ENCODE measurements at regions not wholly inside any gene's neighbourhood (a gene's known extent, or its start where the extent isn't known, plus 50 kb on each side); places are given as distances from the start of the nearest gene placed in this dataset.

GRCh38 chr2:16266571-16266970 is 326.2 kb downstream of the MYCN start:
- Histone ChIP-seq H3K9me2 (replicated peaks; ENCODE audit: low read depth, low read length) (no peaks in the 10 kb centered on the region), H3K9me3 (ENCODE audit: insufficient read depth, low read depth, low read length) (no peaks in the 10 kb centered on the region), H3K36me3 (ENCODE audit: insufficient read depth, low read length) (no peaks in the 10 kb centered on the region), H3F3A (ENCODE audit: low read depth) (no peaks in the 10 kb centered on the region), H3K4me3 (ENCODE audit: low read length, poor library complexity, severe bottlenecking) (no peak overlapping the region), H3K79me2 (ENCODE audit: insufficient read depth, low read length) (no peaks in the 10 kb centered on the region), H3K4me1 (ENCODE audit: insufficient read depth, low read length, poor library complexity, severe bottlenecking) (no peaks in the 10 kb centered on the region), H3K27me3 (ENCODE audit: insufficient read depth, low read length, poor library complexity, severe bottlenecking) (no peaks in the 10 kb centered on the region), H3K9ac (ENCODE audit: low read depth, low read length, poor library complexity, severe bottlenecking) (no peak overlapping the region), H3K4me2 (ENCODE audit: low read depth, low read length, poor library complexity, severe bottlenecking) (no peak overlapping the region), H4K20me1 (ENCODE audit: insufficient read depth, low read length, poor library complexity, severe bottlenecking) (no peaks in the 10 kb centered on the region), H2AFZ (ENCODE audit: low read length) (no peak overlapping the region)
- TF ChIP-seq, protein P1, sequence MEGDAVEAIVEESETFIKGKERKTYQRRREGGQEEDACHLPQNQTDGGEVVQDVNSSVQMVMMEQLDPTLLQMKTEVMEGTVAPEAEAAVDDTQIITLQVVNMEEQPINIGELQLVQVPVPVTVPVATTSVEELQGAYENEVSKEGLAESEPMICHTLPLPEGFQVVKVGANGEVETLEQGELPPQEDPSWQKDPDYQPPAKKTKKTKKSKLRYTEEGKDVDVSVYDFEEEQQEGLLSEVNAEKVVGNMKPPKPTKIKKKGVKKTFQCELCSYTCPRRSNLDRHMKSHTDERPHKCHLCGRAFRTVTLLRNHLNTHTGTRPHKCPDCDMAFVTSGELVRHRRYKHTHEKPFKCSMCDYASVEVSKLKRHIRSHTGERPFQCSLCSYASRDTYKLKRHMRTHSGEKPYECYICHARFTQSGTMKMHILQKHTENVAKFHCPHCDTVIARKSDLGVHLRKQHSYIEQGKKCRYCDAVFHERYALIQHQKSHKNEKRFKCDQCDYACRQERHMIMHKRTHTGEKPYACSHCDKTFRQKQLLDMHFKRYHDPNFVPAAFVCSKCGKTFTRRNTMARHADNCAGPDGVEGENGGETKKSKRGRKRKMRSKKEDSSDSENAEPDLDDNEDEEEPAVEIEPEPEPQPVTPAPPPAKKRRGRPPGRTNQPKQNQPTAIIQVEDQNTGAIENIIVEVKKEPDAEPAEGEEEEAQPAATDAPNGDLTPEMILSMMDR (conservative IDR thresholded peaks at IDR 0.05; ENCODE audit: low read length) = no peak
- TF ChIP-seq EZH2phosphoT487 (IDR thresholded peaks at IDR 0.05; ENCODE audit: borderline replicate concordance) = no peak

GRCh38 chr2:16264931-16265540 is 324.7 kb downstream of the MYCN start:
- H3K4me3 ChIP-seq (ENCODE audit: low read length, poor library complexity, severe bottlenecking) = no peak overlapping the region
- no peaks in the 10 kb centered on the region for H3K9me3 ChIP-seq (ENCODE audit: insufficient read depth, low read depth, low read length)
- no peaks in the 10 kb centered on the region for H4K20me1 ChIP-seq (ENCODE audit: insufficient read depth, low read length, poor library complexity, severe bottlenecking)
- H3K36me3 ChIP-seq (ENCODE audit: insufficient read depth, low read length) = no peaks in the 10 kb centered on the region
- H3K27me3 ChIP-seq (ENCODE audit: insufficient read depth, low read length, poor library complexity, severe bottlenecking) = no peaks in the 10 kb centered on the region
- H3K79me2 ChIP-seq (ENCODE audit: insufficient read depth, low read length) = no peaks in the 10 kb centered on the region
- no peak overlapping the region for H2AFZ ChIP-seq (ENCODE audit: low read length)
- no peaks in the 10 kb centered on the region for H3K4me1 ChIP-seq (ENCODE audit: insufficient read depth, low read length, poor library complexity, severe bottlenecking)
- H3K9me2 ChIP-seq (replicated peaks; ENCODE audit: low read depth, low read length) = no peaks in the 10 kb centered on the region
- TF ChIP-seq EZH2phosphoT487 (IDR thresholded peaks at IDR 0.05; ENCODE audit: borderline replicate concordance) = no peak
- TF ChIP-seq, protein P1 (conservative IDR thresholded peaks at IDR 0.05; ENCODE audit: low read length) = no peak
- H3K4me2 ChIP-seq (ENCODE audit: low read depth, low read length, poor library complexity, severe bottlenecking) = no peak overlapping the region
- no peaks in the 10 kb centered on the region for H3F3A ChIP-seq (ENCODE audit: low read depth)
- no peak overlapping the region for H3K9ac ChIP-seq (ENCODE audit: low read depth, low read length, poor library complexity, severe bottlenecking)

DNA sequence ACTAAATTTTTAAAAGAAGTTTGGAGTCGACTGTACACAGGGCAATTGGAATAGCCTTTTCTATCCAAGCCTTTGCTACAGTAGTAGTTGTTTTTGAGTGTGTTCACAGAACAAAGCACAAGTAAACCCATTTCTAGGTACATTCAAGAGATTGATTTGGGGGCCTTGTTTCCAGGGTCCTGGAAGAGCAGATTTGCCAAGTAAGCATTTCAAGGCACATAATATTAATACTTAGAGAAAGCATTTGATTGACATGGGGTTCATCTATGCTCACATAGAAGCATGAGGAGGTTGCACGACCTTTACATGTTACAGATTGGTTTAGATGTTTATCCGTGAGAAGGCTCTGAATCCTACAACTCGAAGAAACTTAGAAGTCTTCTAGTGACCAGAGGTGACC is 324.1 kb downstream of the MYCN start:
- Histone ChIP-seq H3F3A (ENCODE audit: low read depth) (no peaks in the 10 kb centered on the region), H3K9me2 (replicated peaks; ENCODE audit: low read depth, low read length) (no peaks in the 10 kb centered on the region), H2AFZ (ENCODE audit: low read length) (no peak overlapping the region), H4K20me1 (ENCODE audit: insufficient read depth, low read length, poor library complexity, severe bottlenecking) (no peaks in the 10 kb centered on the region), H3K27me3 (ENCODE audit: insufficient read depth, low read length, poor library complexity, severe bottlenecking) (no peaks in the 10 kb centered on the region), H3K36me3 (ENCODE audit: insufficient read depth, low read length) (no peaks in the 10 kb centered on the region), H3K4me1 (ENCODE audit: insufficient read depth, low read length, poor library complexity, severe bottlenecking) (no peaks in the 10 kb centered on the region), H3K4me3 (ENCODE audit: low read length, poor library complexity, severe bottlenecking) (no peak overlapping the region), H3K9ac (ENCODE audit: low read depth, low read length, poor library complexity, severe bottlenecking) (no peak overlapping the region), H3K4me2 (ENCODE audit: low read depth, low read length, poor library complexity, severe bottlenecking) (no peak overlapping the region), H3K79me2 (ENCODE audit: insufficient read depth, low read length) (no peaks in the 10 kb centered on the region), H3K9me3 (ENCODE audit: insufficient read depth, low read depth, low read length) (no peaks in the 10 kb centered on the region)
- no peak for TF ChIP-seq EZH2phosphoT487 (IDR thresholded peaks at IDR 0.05; ENCODE audit: borderline replicate concordance)
- TF ChIP-seq, protein P1 (conservative IDR thresholded peaks at IDR 0.05; ENCODE audit: low read length) = no peak
